Left hindlimb (tissue), 1 donor: ENCODE measurements at regions not wholly inside any gene's neighbourhood (a gene's known extent, or its start where the extent isn't known, plus 50 kb on each side); places are given as distances from the start of the nearest gene placed in this dataset.
"Not testable (repeated sequence)": the region's sequence is repeated elsewhere in the genome, so short reads cannot be mapped to it uniquely, and the experiment has no call there.

ENCODE experiments used
- DNase-seq: peaks from one replicate; pipeline ENCODE4 v3.0.0-alpha.2; 2018

- DNase-seq: no peak
These were observed 952.0 kb downstream of the SLC4A3 start for GRCh38 chr2:220579452-220579851.

GRCh38 chr2:220580113-220580512 lies 952.7 kb downstream of the SLC4A3 start:
- DNase-seq: no peak

- DNase-seq: no peak
These were observed 956.3 kb downstream of the SLC4A3 start for GRCh38 chr2:220583725-220584124.

- DNase-seq: no peak
These were observed 957.8 kb downstream of the SLC4A3 start for GRCh38 chr2:220585241-220585640.

GRCh38 chr2:220586980-220587530 lies 959.6 kb downstream of the SLC4A3 start:
- no peak for DNase-seq

GRCh38 chr2:220588148-220588547 lies 960.7 kb downstream of the SLC4A3 start:
- DNase-seq: no peak

GRCh38 chr2:220590476-220590875 lies 963.0 kb downstream of the SLC4A3 start:
- no peak for DNase-seq

GRCh38 chr2:220593526-220593925 lies 966.1 kb downstream of the SLC4A3 start:
- no peak for DNase-seq

- no peak for DNase-seq
These were observed 970.4 kb downstream of the EPHA4 start for GRCh38 chr2:220601674-220602073.

- DNase-seq: not testable (repeated sequence)
These were observed 959.1 kb downstream of the EPHA4 start for GRCh38 chr2:220613004-220613403.

- no peak for DNase-seq
These were observed 958.0 kb downstream of the EPHA4 start for GRCh38 chr2:220614064-220614463.

GRCh38 chr2:220619525-220620220 lies 952.4 kb downstream of the EPHA4 start:
- DNase-seq: no peak

GRCh38 chr2:220626603-220627002 lies 945.5 kb downstream of the EPHA4 start:
- no peak for DNase-seq

- no peak for DNase-seq
These were observed 943.9 kb downstream of the EPHA4 start for GRCh38 chr2:220628252-220628651.

GRCh38 chr2:220641137-220641536 lies 931.0 kb downstream of the EPHA4 start:
- DNase-seq: no peak

GRCh38 chr2:220646424-220646823 lies 925.7 kb downstream of the EPHA4 start:
- no peak for DNase-seq

- DNase-seq: no peak
These were observed 923.5 kb downstream of the EPHA4 start for GRCh38 chr2:220648628-220649027.

GRCh38 chr2:220653776-220654175 lies 918.3 kb downstream of the EPHA4 start:
- no peak for DNase-seq

GRCh38 chr2:220654322-220654721 lies 917.8 kb downstream of the EPHA4 start:
- no peak for DNase-seq

GRCh38 chr2:220660277-220661145 lies 911.6 kb downstream of the EPHA4 start:
- DNase-seq: no peak

GRCh38 chr2:220662431-220662830 lies 909.7 kb downstream of the EPHA4 start:
- no peak for DNase-seq

GRCh38 chr2:220663065-220663464 lies 909.0 kb downstream of the EPHA4 start:
- DNase-seq: no peak

- no peak for DNase-seq
These were observed 907.6 kb downstream of the EPHA4 start for GRCh38 chr2:220664272-220665107.
